ENCODE measurements at regions not wholly inside any gene's neighbourhood (a gene's known extent, or its start where the extent isn't known, plus 50 kb on each side); places are given as distances from the start of the nearest gene placed in this dataset.
"Not testable (repeated sequence)": the region's sequence is repeated elsewhere in the genome, so short reads cannot be mapped to it uniquely, and the experiment has no call there.

GRCh38 chr16:16550824-16551223, 171.9 kb downstream of the NPIPA7 start:
- not testable (repeated sequence) for TF ChIP-seq ZNF274 (IDR thresholded peaks at IDR 0.05; ENCODE audit: low read depth, low read length); YY1 (IDR thresholded peaks at IDR 0.05; ENCODE audit: insufficient read depth, insufficient read length)
